HUDEP-2 (cell line): ENCODE measurements at regions not wholly inside any gene's neighbourhood (a gene's known extent, or its start where the extent isn't known, plus 50 kb on each side); places are given as distances from the start of the nearest gene placed in this dataset.

Experiments used
- DNase-seq, 76 experiments: peaks; one replicate each; lab custom pipeline; 2025; ENCODE audit not compliant: unreplicated experiment in 76 of 76; lab: John Stamatoyannopoulos, UW

DNA sequence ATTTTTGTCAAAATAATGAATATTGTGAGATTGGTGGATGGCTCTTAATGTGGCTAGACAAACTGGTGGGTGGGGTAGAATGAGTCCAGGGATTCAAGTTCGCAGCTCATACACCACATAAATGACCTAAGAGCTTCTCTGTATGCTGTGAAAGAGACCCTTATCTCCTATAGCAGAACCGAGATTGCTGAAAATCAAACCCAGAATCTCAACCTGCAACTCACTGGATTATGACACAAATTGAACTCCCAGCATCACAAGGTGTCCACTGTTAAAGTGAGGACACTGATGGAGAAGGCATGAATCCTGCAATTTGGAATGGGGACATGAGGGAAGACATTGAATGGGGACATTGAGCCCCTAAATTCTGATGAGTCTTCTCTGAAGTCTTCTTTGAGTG is 51.3 kb upstream of the CNKSR3 start:
- no peak for DNase-seq

- peak in 4 of 76 experiments; percentile 19 to 40 (median 28) for DNase-seq
These were observed 54.8 kb upstream of the CNKSR3 start for GRCh38 chr6:154565331-154565730.

- no peak for DNase-seq
These were observed 56.4 kb upstream of the CNKSR3 start for GRCh38 chr6:154566866-154567265.

GRCh38 chr6:154567695-154568220 is 57.3 kb upstream of the CNKSR3 start:
- DNase-seq: no peak

- DNase-seq: peak in 1 of 76 experiments; percentile 14
These were observed 58.8 kb upstream of the CNKSR3 start for GRCh38 chr6:154569156-154569862.

GRCh38 chr6:154570505-154570904 is 60.0 kb upstream of the CNKSR3 start:
- no peak for DNase-seq

- peak in 74 of 76 experiments; percentile 33 to 92 (median 76) for DNase-seq
These were observed 62.1 kb upstream of the CNKSR3 start for GRCh38 chr6:154572556-154572955.

DNA sequence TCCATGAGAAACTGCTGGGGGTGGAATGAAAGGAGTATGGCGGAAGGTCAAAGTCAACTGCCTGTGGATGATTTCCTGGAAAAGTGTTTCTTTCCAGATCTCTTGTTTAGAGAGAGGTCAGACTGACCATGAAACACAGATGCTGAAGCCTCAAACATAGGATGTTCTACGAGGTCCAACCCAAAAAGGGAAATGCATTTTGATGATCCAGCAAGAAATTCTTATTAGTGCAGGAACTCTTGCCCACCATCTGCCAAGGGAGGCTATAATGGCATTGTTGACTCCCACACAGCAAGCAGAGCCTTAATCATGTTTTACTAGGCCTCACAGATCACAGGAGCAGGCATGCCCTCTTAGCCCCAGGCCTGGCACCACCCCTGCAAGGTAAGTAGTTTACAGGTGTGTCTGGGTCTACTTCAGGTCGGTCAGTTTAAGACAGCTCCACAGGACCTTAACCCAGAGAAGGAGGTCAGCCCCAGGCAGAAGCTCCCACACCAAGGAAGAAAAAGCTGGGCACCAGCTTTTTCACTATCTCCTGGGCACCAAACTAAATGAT is 67.6 kb upstream of the CNKSR3 start:
- no peak for DNase-seq

DNA sequence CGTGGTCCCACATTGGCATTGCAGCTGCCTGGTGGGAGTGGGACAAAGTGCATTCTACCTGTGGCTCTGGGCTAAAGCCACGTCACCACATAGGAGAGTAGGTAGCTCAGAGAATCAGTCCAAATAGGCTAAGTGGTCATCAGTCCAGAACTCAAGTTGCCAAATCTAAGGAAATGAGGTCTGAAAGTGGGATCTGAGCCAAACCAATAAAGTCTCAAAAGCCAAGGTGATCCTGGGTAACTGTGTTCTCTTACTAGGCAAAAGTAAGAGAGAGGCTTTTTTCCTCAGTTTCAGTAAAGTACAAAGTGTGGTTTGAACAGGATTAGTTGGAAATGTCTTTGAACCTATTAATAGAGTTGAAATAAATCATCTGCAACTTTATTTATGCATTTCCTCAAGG is 68.6 kb upstream of the CNKSR3 start:
- DNase-seq: no peak

- DNase-seq: no peak
These were observed 69.0 kb upstream of the CNKSR3 start for GRCh38 chr6:154579485-154579884.

DNA sequence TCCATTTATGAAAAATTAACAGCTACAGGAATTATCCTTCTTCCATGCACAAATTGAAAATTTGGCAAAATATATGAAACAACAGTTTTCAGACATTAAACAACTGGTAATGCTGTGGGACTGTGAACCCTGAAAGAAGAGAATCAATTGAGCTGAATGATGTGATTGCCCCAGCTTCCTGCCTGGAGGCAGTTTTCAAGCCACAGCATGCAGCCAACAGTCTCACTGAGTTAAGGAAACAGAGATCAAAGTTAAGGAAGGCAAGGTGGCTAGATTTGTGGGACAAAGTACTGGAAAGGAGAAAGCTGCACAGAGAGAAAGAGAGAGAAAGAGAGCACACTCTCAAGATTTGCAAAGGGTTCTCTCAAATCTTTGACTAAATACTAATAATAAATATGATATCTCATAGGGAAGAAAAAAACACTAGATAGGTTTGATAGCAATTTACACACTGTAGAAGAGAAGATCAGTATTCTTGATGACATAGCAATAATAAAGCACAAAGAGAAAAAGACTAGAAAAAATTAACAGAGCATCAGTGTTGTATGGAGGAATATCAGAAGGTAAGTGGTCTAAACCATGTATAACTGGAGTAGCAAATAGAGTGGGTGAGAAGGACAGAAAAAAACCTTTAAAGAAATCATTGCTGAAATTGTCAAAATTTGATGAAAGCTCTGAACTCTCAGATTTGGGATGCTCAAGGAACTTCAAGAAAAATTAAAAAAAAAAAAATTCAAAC is 70.1 kb upstream of the CNKSR3 start:
- DNase-seq: no peak

GRCh38 chr6:154582696-154583095 is 72.2 kb upstream of the CNKSR3 start:
- DNase-seq: no peak

DNA sequence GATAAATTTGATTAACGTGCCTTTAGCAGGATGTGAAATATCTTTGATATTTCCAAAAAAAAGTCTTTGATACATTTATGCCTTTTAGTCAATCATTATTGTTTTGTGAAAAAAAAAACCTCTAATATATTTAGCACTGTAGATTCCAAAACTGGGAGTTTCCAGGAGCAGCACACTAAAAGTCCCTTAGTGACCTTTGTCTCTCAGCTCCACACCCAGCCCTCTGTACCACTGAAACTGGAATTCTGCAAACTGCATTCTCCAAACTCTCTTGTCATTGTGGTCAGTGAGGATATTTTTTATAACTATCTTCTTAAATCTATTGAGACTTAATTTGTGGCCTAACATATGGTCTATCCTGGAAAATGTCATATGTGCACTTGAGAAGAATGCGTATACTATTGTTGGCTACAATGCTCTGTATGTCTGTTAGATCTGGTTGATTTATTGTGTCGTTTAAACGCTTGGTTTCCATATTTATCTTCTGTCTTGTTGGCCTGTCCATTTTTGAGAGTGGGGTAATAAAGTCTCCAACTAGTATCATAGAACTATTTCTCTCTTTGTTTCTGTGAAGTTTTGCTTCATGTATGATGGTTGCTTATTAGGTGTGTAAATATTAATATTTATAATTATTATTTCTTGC is 73.2 kb upstream of the CNKSR3 start:
- no peak for DNase-seq

- no peak for DNase-seq
These were observed 80.3 kb upstream of the CNKSR3 start for GRCh38 chr6:154590756-154591155.

DNA sequence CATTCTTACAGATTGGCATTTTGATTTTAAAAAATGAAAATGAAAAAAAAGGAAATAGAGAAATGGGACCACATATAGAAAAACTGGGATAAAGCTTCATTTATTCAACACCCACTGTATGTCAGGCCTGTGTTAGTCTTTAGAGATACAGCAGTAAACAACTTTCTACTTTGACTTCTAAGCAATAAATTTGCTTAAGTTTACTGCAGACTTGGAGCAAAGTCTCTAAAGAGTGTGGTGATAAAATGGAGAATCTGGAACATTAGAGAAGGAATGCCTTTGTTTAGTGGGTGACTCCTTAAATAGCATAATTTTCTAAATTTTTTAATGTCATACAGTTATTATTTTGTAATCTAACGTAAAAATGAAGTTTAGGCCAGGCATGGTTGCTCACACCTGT is 80.7 kb upstream of the CNKSR3 start:
- DNase-seq: no peak

DNA sequence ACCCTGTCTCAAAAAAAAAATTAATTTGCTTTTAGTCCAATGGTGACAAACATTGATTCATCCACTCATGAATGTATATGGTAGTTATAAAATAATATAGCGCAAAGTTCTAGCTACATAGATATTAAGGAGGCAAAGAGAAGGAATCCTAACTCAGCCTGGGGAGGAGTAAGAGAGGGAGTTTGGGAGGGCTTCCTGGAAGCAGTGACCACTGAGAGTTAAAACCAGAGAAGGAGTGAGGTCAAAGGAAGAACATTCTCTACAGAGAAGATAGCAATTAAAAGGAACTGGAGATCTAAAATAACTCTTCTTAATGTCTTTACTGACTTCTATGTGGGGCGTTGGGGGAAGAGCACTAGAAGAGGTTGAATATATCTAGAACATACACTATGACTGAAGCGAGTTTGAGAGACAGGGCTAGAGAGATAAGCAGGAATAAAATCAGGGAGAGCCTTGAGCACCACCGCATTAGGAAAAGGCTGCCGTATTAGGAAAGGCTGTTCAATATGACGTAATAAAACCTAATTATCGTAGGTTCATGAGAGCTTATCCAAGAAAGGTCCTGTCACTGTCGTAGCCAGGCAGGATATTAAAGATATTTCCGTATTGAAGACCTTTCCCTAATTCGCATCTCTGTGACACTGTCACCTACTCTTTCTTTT is 81.8 kb upstream of the CNKSR3 start:
- no peak for DNase-seq

- peak in 2 of 76 experiments; percentile 13 to 19 for DNase-seq
These were observed 82.6 kb upstream of the CNKSR3 start for GRCh38 chr6:154593122-154593521.

DNA sequence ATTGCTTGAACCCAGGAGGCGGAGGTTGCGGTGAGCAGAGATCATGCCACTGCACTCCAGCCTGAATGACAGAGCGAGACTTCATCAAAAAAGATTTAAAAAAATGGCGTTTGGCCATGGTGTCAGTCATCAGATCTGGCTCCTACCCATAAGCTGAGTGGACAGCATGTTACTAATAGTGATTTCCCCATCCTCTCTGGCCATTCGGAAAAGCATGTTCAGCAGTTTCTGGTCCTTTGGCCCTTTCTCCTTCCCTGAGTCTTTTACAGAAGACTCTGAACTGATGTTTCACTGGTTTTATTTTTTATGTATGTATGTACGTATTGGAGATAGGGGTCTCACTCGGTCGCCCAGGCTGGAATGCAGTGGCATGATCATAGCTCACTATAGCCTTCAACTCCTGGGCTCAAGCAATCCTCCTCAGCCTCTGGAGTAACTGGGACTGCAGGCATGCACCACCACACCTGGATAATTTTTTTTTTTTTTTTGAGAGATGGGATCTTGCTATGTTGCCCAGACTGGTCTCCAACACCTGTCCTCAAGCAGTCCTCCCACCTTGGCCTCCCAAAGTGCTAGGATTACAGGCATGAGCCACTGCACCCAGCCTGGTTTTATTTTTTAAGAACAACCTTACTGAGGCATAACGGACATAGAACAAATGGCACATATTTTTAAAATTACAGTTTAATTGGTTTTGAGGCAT is 84.2 kb upstream of the CNKSR3 start:
- DNase-seq: no peak

DNA sequence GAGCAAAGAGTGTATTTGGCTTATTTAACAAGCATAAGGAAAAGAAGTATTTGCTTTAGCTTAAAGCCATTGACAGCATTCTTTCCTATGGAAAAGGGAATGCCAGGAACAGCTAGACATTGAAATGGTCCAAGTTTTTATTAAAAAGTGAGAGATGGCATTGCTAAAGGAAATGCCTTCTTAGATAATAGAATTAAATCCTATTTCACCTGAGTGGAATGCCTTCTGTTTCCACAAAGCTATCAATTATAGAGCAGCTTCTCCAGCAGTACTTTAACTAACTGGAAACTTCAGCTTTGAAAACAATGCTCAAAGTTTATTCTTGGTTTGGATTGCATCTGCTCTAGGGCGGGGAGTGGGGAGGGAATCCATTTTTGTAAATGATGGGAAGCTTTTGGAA is 85.1 kb upstream of the CNKSR3 start:
- no peak for DNase-seq

GRCh38 chr6:154596009-154596408 is 85.5 kb upstream of the CNKSR3 start:
- no peak for DNase-seq
